HL-60 (cell line): ENCODE measurements at regions not wholly inside any gene's neighbourhood (a gene's known extent, or its start where the extent isn't known, plus 50 kb on each side); places are given as distances from the start of the nearest gene placed in this dataset.

Experiments used
- CTCF ChIP-seq: IDR thresholded peaks from one replicate; pipeline ENCODE4 v1.5.1; 2011; ENCODE audit warnings: low read length, control low read depth, inconsistent platforms; ENCODE audit not compliant: insufficient read depth
- REST ChIP-seq: IDR thresholded peaks from 2 replicates; pipeline ENCODE4 v1.6.1; 2012; ENCODE audit warnings: low read depth; ENCODE audit not compliant: insufficient replicate concordance

- no peak for TF ChIP-seq CTCF
- TF ChIP-seq REST: no peak
Observed at GRCh38 chrX:13427441-13428052, 107.7 kb upstream of the ATXN3L start.
